ENCODE measurements at regions not wholly inside any gene's neighbourhood (a gene's known extent, or its start where the extent isn't known, plus 50 kb on each side); places are given as distances from the start of the nearest gene placed in this dataset.

- DNase-seq (ENCODE audit: low read depth), result no peak
- no peak for TF ChIP-seq CTCF (IDR thresholded peaks at IDR 0.05; ENCODE audit: insufficient read depth, low read depth, low read length, missing control alignments)
- H3K4me3 ChIP-seq (ENCODE audit: low read length), result no peak overlapping the region
Observed at GRCh38 chr2:22035361-22035830, 911.6 kb downstream of the TDRD15 start.

- H3K4me3 ChIP-seq (ENCODE audit: low read length), result no peak overlapping the region
- TF ChIP-seq CTCF (IDR thresholded peaks at IDR 0.05; ENCODE audit: insufficient read depth, low read depth, low read length, missing control alignments), result no peak
- no peak for DNase-seq (ENCODE audit: low read depth)
Observed at GRCh38 chr2:22037274-22037673, 913.5 kb downstream of the TDRD15 start.

- TF ChIP-seq CTCF (IDR thresholded peaks at IDR 0.05; ENCODE audit: insufficient read depth, low read depth, low read length, missing control alignments), result no peak
- no peak overlapping the region for H3K4me3 ChIP-seq (ENCODE audit: low read length)
- DNase-seq (ENCODE audit: low read depth), result no peak
Observed at GRCh38 chr2:22043784-22044183, 920.0 kb downstream of the TDRD15 start.

- no peak for TF ChIP-seq CTCF (IDR thresholded peaks at IDR 0.05; ENCODE audit: insufficient read depth, low read depth, low read length, missing control alignments)
- no peak for DNase-seq (ENCODE audit: low read depth)
- no peak overlapping the region for H3K4me3 ChIP-seq (ENCODE audit: low read length)
Observed at GRCh38 chr2:22055784-22056620, 932.2 kb downstream of the TDRD15 start.

GRCh38 chr2:22056621-22057132, 932.9 kb downstream of the TDRD15 start:
- no peak for TF ChIP-seq CTCF (IDR thresholded peaks at IDR 0.05; ENCODE audit: insufficient read depth, low read depth, low read length, missing control alignments)
- no peak for DNase-seq (ENCODE audit: low read depth)
- no peak overlapping the region for H3K4me3 ChIP-seq (ENCODE audit: low read length)

GRCh38 chr2:22062679-22063078, 938.9 kb downstream of the TDRD15 start:
- H3K4me3 ChIP-seq (ENCODE audit: low read length), result no peak overlapping the region
- no peak for TF ChIP-seq CTCF (IDR thresholded peaks at IDR 0.05; ENCODE audit: insufficient read depth, low read depth, low read length, missing control alignments)
- no peak for DNase-seq (ENCODE audit: low read depth)

All from epithelial cell of esophagus (primary cell).